ENCODE measurements at regions not wholly inside any gene's neighbourhood (a gene's known extent, or its start where the extent isn't known, plus 50 kb on each side); places are given as distances from the start of the nearest gene placed in this dataset.

GRCh38 chr6:139894271-139894670, 519.8 kb upstream of the CITED2 start:
- no peak for TF ChIP-seq EZH2 (IDR thresholded peaks at IDR 0.05; ENCODE audit: insufficient read depth, poor library complexity, severe bottlenecking)
- no peak for TF ChIP-seq EZH2phosphoT487 (IDR thresholded peaks at IDR 0.05; ENCODE audit: insufficient read depth, low read depth)

Data from GM23248 (cell line).